Transverse colon (tissue), 4 donors: ENCODE measurements at regions not wholly inside any gene's neighbourhood (a gene's known extent, or its start where the extent isn't known, plus 50 kb on each side); places are given as distances from the start of the nearest gene placed in this dataset.
A peak's percentile ranks its signal among the peaks of the same experiment; 100 is the strongest.
"Not testable (repeated sequence)": the region's sequence is repeated elsewhere in the genome, so short reads cannot be mapped to it uniquely, and the experiment has no call there.

Experiments
- DNase-seq: peaks from one replicate; pipeline ENCODE4 v3.0.0-alpha.2; 2019
- H3K27ac ChIP-seq, 4 donors: fragments of 200-600 bp; sonication (generic); 2 replicates each; pipeline ENCODE4 v1.5.1; 2016 to 2018; ENCODE audit warnings: inconsistent platforms in 4 of 4
- H3K27me3 ChIP-seq: fragments of 200-600 bp; sonication (generic); 2 replicates; pipeline ENCODE4 v1.5.1; 2017; ENCODE audit warnings: inconsistent platforms
- H3K36me3 ChIP-seq, 4 donors: fragments of 200-600 bp; sonication (generic); 2 replicates each; pipeline ENCODE4 v1.5.1; 2017 to 2019; ENCODE audit warnings: inconsistent platforms in 4 of 4
- H3K4me1 ChIP-seq, 4 donors: fragments of 200-600 bp; sonication (generic); 2 replicates each; pipeline ENCODE4 v1.5.1; 2017 to 2020; ENCODE audit warnings: inconsistent platforms in 4 of 4
- H3K4me3 ChIP-seq, 4 donors: fragments of 200-600 bp; sonication (generic); 1 replicate in 1 of 4; 2 replicates in 3 of 4; pipeline versions ENCODE4 v1.5.1 to v1.6.1; 2017 to 2019; ENCODE audit warnings: inconsistent platforms in 4 of 4
- H3K9me3 ChIP-seq, 2 donors: fragments of 200-600 bp; sonication (generic); 2 replicates each; pipeline ENCODE4 v1.5.1; 2017 to 2019; ENCODE audit warnings: inconsistent platforms in 2 of 2
- CTCF ChIP-seq, 5 experiments: fragments of 200-600 bp in 3 of 5; fragments of 450-650 bp in 2 of 5; sonication (generic) in 3 of 5; IDR thresholded peaks; 1 replicate in 2 of 5; 2 replicates in 3 of 5; pipeline ENCODE4 v1.5.1; 2016 to 2017; ENCODE audit warnings: antibody characterized with exemption in 5 of 5, inconsistent platforms in 3 of 5, mild to moderate bottlenecking in 2 of 5, moderate library complexity in 1 of 5
- EP300 ChIP-seq: sonication (generic); formaldehyde crosslinking; IDR thresholded peaks from one replicate; pipeline ENCODE4 v1.6.1; 2017; ENCODE audit warnings: antibody characterized with exemption, low read depth
- POLR2A ChIP-seq: fragments of 450-650 bp; IDR thresholded peaks from one replicate; pipeline ENCODE4 v1.6.1; 2016; ENCODE audit warnings: antibody characterized with exemption, mild to moderate bottlenecking, moderate library complexity
- POLR2AphosphoS5 ChIP-seq, 3 donors: sonication (generic); formaldehyde crosslinking; IDR thresholded peaks; one replicate each; pipeline ENCODE4 v1.6.1; 2016; ENCODE audit warnings: antibody characterized with exemption in 3 of 3
- WGBS, 2 donors: methylation state at CpG; one replicate each; pipeline ENCODE4 v1.1.5; 2018; ENCODE audit warnings: low coverage in 1 of 2; 5-methylcytosine and 5-hydroxymethylcytosine counted together
- in situ Hi-C, 4 donors: fragments of 200-750 bp; cut with MboI; loops; one replicate each; pipeline versions ENCODE4 v1.15.0 to v1.15.1; 2017; ENCODE audit warnings: low sequenced_read_pairs in 3 of 4, low pct_ligation_motif_present in 1 of 4, low pct_unique_long_range_greater_than_20kb in 1 of 4
- intact Hi-C: fragments of 100-400 bp; cut with DNase I; formaldehyde crosslinking; loops from one replicate; pipeline ENCODE4 v1.15.1; 2023; ENCODE audit warnings: low total_unique reads

- 73 to 78% methylated on average over 2 of the region's 2 CpGs for WGBS, 2 donors
- intact Hi-C loops = no loop called here
- in situ Hi-C loops = no loop called here
Observed at GRCh38 chr1:221040691-221041285, 161.5 kb downstream of the HLX start.

GRCh38 chr1:221044538-221044937, 165.3 kb downstream of the HLX start:
- no peaks in the 10 kb centered on the region for H3K9me3 ChIP-seq
- H3K36me3 ChIP-seq = no peaks in the 10 kb centered on the region
- no peaks in the 10 kb centered on the region for H3K27me3 ChIP-seq
- H3K27ac ChIP-seq = no peak overlapping the region
- peaks cover 0 to 13% (median 3%) of the 10 kb centered on the region in 4 donors for H3K4me1 ChIP-seq
- in situ Hi-C loops = no loop called here
- intact Hi-C loops = no loop called here
- TF ChIP-seq POLR2A = no peak
- no peak overlapping the region for H3K4me3 ChIP-seq
- no peak for DNase-seq

More at GRCh38 chr1:221040691-221041285, 161.5 kb downstream of the HLX start:
- Histone ChIP-seq H3K9me3 (no peaks in the 10 kb centered on the region), H3K27me3 (no peaks in the 10 kb centered on the region), H3K4me3 (no peak overlapping the region), H3K36me3 (no peaks in the 10 kb centered on the region), H3K4me1 (peaks cover 0 to 3% (median 1%) of the 10 kb centered on the region in 4 donors), H3K27ac (no peak overlapping the region)
- DNase-seq = no peak
- TF ChIP-seq CTCF (IDR thresholded peaks at IDR 0.05) (no peak), POLR2A (no peak), EP300 (no peak), POLR2AphosphoS5 (IDR thresholded peaks at IDR 0.05) (no peak)

- Histone ChIP-seq H3K27me3 (no peaks in the 10 kb centered on the region), H3K9me3 (no peaks in the 10 kb centered on the region), H3K4me3 (no peak overlapping the region), H3K36me3 (no peaks in the 10 kb centered on the region), H3K27ac (no peak overlapping the region), H3K4me1 (peaks cover 0 to 13% (median 3%) of the 10 kb centered on the region in 4 donors)
- intact Hi-C loops (no loop called here), in situ Hi-C loops (no loop called here)
- no peak for DNase-seq
- 79 to 83% methylated on average over 3 of the region's 3 CpGs for WGBS, 2 donors
- TF ChIP-seq EP300 (no peak), POLR2A (no peak), CTCF (IDR thresholded peaks at IDR 0.05) (no peak), POLR2AphosphoS5 (IDR thresholded peaks at IDR 0.05) (no peak)
Observed at GRCh38 chr1:221045151-221045550, 165.9 kb downstream of the HLX start.

- WGBS, 2 donors = 57 to 58% methylated on average over 4 to 5 of the region's 5 CpGs
- TF ChIP-seq POLR2AphosphoS5 (IDR thresholded peaks at IDR 0.05) (no peak), CTCF (IDR thresholded peaks at IDR 0.05) (no peak), EP300 (no peak), POLR2A (no peak)
- no peak overlapping the region for H3K4me3 ChIP-seq
- no peaks in the 10 kb centered on the region for H3K36me3 ChIP-seq
- H3K27ac ChIP-seq = peak overlapping the region in 3 of 4 donors; percentile 21 to 28 (median 24)
- peaks cover 0 to 10% (median 3%) of the 10 kb centered on the region in 4 donors for H3K4me1 ChIP-seq
- no peaks in the 10 kb centered on the region for H3K27me3 ChIP-seq
- intact Hi-C loops = no loop called here
- in situ Hi-C loops = no loop called here
- no peaks in the 10 kb centered on the region for H3K9me3 ChIP-seq
- no peak for DNase-seq
Observed at GRCh38 chr1:221045842-221046831, 166.9 kb downstream of the HLX start.

- WGBS, 2 donors = 73 to 75% methylated on average over 4 of the region's 4 CpGs
- H3K4me1 ChIP-seq, H3K36me3 ChIP-seq, intact Hi-C loops, H3K9me3 ChIP-seq, in situ Hi-C loops, H3K27me3 ChIP-seq, DNase-seq, H3K4me3 ChIP-seq, H3K27ac ChIP-seq: not testable (repeated sequence)
Observed at GRCh38 chr1:221051391-221051790, 172.1 kb downstream of the HLX start.
